Fibroblast of skin of right biceps (primary cell): ENCODE measurements at regions not wholly inside any gene's neighbourhood (a gene's known extent, or its start where the extent isn't known, plus 50 kb on each side); places are given as distances from the start of the nearest gene placed in this dataset.
"Not testable (repeated sequence)": the region's sequence is repeated elsewhere in the genome, so short reads cannot be mapped to it uniquely, and the experiment has no call there.

Source experiments
- DNase-seq: peaks from one replicate; pipeline ENCODE4 v3.0.0-alpha.2; 2013

DNA sequence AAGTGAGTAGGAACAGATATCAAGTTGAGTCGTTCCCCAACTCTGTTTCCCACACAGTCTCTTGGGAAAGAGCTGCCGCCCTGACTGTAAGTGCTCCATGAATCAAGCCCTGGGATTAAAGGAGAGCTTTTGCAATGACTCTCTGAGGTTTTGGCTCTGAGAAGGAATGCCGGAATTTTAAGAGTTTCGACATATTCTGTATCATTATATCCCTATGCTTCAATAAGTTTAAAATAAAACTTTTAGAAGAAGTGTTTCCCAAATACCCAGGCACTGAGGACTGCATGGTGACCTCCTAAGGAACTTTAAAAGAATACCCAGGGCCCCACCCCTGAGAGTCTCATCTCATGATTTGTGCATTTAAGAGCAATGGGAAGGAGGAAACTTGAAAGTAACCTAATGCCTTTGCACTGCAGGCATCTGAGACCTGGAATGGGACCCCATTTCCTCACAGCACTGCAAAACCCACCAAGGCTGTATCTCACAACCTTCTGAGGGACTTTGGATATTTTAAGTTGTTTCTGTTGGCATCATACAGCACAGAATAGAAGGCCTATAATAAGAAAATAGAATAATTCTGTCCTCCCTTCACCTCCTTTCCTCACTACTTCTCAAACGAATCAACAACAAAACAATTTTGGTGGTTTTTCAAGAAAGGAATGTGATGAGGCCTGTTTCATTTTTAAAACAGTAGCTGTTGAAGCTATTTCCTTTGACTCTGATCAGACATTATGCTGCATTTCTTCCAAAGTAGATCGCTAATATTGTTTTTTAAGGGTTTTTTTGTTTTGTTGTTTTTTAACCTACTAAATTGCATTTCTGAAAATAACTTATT is 121.2 kb downstream of the GASK1B start:
- peak; percentile 96 for DNase-seq

DNA sequence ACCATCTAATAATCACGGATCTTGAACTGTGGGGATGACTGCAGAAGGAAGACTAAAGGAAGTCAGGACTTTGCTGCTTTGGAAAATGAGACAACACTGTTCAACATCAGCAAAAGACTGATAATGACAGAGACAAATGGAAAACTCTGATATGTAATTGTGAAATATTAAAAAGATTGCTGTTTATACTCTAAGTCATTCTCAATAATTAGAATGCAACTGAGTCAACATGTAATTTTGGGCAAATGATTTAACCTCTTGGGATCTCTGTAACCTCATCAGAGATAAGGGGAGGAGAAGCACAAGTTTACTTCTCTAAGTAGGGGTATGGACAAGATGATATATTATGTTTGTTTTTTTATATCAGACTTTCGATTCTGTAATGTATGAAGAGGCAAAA is 121.9 kb downstream of the GASK1B start:
- no peak for DNase-seq

DNA sequence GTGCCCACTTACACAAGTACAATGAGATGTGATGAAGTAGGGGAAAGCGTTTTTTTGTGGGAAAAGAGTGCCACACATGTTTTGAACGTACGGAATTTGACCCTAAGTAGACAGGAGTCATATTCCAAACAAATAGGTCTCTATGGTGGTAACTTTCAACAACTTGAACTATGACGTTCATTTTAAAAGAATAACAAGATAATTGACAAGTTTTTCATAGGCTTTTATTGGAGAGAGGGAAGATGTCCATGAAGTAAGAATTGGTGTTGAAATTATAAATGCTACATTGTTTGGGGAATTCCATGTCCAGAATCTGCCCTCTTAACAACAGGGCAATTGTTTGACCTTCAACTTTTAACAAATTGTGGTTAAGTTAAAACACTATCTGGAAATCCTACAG is 126.5 kb downstream of the GASK1B start:
- DNase-seq, result no peak

DNA sequence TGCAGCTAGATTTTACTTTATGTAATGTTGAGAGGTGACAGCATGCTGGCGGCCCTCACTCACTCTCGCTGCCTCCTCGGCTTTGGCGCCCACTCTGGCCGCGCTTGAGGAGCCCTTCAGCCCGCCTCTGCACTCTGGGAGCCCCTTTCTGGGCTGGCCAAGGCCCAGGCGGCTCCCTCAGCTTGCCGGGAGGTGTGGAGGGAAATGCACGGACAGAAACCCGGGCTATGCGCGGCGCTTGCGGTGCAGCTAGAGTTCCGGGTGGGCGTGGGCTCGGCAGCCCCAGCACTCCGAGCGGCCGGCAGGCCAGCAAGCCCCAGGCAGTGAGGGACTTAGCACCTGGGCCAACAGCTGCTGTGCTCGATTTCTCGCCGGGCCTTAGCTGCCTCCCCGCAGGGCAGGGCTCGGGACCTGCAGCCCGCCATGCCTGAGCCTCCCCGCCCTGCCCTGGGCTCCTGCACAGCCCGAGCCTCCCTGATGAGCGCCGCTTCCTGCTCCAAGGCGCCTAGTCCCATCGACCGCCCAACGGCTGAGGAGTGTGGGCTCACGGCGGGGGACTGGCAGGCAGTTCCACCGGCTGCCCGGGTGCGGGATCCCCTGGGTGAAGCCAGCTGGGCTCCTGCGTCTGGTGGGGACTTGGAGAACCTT is 128.7 kb downstream of the GASK1B start:
- no peak for DNase-seq

DNA sequence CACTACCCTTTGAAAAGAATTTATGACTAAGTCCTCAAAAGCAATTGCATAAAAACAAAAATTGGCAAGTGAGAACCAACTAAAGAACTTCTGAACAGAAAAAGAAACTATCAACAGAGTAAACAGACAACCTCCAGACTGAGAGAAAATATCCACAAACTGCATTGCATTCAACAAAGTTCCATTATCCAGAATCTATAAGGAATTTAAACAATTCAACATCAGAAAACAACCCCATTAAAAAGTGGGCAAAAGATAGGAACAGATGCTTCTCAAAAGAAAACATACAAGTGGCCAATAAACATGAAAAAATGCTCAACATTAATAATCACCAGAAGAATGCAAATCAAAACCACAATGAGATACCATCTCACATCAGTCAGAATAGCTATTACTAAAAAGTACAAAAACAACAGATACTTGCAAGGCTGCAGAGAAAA is 130.2 kb downstream of the GASK1B start:
- DNase-seq, result peak; percentile 68

DNA sequence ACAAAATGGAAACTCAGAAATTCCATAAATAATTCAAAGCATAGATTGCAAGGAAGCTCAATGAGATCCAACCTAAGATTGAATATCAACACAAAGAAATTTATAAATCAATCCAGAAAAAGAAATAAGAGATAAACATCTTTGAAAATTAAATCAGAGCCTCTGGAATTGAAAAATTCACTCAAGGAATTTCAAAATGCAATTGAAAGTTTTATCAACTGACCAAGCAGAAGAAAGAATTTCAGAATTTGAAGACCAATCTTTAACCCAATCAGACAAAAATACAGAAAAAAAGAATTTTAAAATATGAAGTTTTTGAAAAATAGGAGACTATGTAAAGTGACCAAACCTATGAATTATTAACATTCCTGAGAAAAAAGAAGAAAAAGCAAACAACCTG is 134.1 kb downstream of the GASK1B start:
- DNase-seq, result no peak

DNA sequence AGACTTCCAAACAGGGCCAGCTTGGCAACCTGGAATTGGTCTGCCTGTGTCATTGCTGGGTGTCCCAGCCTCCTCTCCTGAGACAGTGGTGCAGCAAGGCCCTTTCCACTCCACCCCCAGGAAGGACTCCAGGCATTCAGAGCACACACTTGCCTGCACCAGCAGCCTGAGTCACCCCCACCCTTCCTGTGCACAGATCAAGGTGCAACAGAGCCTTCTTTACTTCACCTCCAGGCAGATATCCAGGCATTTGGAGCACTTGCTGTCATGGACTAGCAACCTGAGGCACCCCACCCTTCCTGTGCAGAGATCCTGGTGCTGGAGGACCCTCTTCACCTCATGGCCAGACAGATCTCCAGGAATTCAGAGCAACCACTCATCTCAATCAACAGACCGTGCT is 135.8 kb downstream of the GASK1B start:
- DNase-seq, result no peak

DNA sequence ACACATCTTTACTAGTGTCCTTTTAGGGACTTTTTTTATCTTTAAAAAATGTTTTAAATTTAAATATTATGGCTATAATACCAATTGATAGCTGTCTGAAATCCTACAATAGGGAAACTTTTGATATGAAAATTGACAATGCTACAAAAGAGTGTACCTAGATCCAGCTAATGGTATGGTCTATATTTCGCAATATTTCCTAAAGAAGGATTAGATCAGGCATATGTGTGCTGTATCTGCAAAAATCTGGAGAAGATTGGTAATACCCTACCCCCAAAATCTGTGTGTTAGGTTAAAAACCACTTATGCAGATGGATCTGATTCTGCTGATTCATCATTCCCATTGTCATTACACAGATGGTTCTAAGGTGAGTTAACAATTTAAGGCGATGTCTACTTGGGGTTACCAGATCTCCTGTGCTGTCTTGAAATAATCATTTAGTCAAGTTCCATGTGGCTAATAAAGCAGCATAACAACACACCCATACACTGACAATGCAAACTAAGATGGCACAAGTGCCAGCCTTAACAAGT is 137.1 kb downstream of the GASK1B start:
- DNase-seq, result no peak

DNA sequence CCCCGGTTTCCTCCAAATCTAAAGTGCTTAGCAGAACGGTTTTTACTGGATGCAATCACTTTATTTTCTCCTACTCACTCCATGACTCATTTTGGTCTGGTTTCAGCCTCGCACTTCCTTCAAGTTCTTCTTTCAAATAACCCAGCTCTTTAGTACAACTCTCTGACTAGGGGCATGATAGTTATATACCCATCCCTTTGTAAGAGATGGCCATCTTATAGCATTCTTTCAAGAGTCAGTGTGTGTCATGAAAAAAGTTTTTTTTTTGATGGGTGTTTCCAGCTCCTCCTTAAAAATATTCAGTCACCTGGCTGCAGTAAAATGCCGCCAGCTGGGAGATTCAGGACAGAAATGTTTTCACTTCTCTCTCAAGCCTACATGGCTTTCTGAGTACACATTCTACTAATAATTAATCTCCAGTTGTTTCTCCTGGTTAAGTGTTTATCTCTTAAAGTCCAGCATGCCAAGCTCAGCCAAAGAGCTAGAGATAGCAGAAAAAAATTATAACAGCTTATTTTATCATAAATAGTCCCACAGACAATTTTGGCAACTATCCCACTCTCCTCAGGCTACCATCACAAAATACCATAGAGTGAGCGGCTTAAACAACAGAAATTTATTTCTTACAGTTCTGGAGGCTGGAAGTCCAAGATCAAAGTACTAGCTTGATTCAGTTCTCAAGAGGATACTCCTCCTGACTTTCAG is 139.3 kb downstream of the GASK1B start:
- peak; percentile 27 for DNase-seq

DNA sequence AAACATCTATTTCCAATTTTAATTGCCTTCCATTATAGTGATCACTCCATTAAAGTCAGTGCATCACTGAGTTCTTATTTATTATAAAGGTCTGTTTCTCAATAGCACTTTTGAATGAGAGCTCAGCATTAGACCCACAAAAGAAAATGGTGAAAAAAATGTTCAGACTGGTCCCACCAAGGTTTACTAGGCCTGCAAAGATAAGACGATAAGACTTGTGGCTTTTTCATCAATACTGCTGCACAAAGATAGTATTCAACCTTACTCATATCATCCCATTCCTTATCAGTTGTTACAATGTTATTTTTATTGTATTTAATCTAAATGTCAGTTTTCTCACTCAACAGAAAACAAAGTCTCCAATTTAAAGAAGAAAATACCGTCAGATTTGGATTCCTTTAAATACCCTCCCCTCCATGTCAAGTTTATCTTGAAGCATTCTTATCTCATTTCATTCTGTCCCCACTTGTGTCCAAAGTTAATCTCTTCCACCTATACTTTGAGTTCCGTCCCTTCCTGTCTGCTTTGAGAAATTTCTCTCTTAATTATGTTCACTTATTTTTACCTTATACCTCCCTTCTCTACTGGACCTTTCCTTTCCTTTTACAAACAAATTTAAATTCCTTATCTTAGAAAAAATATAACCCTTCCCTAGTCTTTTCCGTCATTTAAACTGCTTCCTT is 140.0 kb downstream of the GASK1B start:
- no peak for DNase-seq

DNA sequence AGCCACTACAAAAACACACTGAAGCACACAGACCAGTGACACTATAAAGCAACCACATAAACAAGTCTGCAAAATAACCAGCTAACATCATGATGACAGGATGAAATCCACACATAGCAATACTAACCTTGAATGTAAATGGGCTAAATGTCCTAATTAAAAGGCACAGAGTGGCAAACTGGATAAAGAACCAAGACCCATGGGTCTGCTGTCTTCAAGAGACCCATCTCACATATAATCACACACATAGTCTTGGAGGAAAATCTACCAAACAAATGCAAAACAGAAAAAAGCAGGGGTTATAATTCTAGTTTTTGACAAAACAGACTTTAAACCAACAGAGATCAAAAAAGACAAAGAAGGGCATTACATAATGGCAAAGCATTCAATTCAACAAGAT is 144.4 kb downstream of the GASK1B start:
- not testable (repeated sequence) for DNase-seq

DNA sequence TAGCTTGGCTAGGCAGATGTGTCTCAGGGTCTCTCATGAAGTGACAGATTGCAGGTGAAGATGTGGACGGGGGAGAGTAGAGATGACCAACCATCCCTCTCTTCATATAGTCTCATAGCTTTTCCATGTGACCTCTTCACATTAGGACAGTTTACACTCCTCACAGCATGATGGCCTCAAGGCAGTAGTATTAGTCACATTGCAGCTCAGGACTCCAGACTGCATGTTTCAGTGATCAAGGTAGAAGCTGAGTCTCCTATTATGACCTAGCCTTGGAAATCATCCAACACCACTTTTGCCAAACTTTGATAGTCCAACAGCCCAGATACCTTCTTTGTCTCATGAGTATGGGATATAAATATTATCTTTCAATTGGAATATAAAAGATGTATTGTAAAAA is 147.7 kb downstream of the GASK1B start:
- peak; percentile 21 for DNase-seq

DNA sequence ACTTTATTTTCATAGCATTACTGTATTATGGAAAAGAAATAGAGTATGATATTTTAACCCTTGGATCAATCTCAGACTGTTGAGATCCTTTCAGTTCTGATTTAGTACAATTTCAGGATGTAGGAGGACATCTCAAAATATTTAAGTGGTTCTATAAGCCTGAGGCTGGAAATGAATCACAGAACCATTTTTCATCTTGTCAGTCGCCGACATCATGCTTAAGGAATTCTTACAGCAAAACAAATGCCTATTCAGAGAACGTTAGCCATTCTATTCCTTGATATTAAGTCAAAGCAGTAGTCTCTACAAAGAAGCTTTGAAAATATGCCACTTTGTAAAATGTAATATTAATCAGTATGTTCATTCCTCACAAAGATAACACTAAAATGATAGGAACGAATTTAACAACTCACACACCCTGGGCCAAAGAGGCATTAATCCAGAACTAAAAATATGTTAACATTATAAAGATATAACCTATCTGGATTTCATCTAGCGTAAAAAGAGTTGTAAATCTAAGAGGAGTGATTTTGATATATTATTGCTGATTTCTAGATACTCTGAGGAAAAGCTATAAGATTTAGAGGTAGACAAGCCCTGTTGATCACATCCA is 152.0 kb downstream of the GASK1B start:
- DNase-seq, result peak; percentile 94

DNA sequence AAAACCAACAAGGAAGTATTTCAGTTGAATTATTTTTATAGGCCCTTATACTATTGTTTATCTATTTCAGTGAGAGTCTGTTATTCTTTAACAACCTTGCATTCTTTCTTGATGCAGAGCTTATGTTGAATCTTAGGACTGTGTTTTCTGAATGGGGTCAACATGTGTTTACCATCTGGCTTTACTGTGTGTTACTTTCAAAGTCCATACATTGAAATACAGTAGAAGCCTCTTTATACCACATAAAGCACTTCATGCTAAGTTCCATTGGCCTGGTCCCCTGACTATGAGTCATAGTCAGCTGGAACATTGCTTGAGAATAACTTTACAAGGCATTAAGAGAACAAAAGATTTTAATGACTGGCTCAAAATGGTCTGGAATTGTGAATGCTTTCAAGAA is 152.6 kb downstream of the GASK1B start:
- DNase-seq, result peak; percentile 93

DNA sequence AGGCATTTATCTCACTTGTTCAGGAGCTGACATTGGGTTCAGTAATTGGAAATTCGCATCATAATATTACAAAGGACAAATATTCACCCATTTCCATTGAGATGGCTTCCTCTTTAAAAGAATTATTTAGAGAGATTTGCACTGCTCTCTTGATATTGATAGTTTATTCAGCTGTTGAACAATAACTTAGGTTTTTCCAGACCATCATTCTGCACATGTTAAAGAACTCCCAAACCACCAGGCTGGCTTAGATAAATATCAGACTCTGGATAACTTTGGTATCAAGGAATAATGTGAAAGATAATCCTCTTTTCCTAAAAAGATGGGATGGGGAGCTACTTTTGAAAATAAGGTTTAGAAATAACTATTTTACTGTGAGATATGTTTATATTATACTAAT is 154.0 kb downstream of the GASK1B start:
- no peak for DNase-seq

DNA sequence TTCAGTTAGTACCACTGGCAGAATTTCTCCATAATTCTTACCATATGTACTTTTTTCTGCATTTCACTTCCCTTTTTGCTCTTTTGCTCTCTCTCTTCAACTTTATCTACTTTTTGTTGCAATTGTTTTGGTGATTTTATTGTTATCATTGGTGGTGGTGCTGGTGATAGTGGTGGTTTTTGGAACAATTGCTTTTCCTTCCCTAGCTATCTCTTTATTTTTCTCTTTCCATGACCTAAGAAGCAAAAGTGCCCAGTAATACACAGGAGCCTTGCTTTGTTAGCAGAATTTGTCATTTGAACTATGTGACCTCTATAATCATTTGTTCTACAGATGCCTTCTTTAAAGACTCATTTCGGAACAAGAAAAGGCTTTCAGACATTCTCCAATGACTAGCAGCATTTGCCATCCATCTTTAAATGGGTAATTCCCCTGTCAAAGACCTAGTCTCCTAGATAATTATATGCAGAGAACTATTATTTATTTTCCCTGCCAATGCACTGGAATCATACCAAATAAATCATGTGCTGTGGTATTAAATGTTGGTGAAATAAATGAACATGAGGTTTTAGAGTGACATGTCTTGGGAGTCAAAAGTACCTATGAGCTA is 154.5 kb downstream of the GASK1B start:
- DNase-seq, result peak; percentile 49

DNA sequence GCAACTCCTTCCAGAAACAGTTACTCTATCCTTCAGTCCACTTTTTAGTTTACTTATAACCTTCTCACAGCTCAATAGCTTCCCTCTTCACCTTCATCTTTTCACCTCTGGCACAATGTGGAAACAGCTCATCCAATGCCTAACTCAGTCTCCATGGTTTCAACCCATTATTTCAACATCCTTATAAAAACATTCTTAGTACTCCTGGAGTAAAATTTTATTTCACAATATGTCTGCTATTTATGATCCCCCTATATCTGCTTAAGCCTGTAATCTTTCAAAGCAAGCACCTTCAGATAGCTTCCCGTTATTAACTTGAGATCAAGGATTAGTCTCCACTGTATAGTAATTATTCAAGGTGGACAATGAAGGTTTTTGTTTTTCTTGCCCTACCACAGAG is 156.3 kb downstream of the GASK1B start:
- peak; percentile 47 for DNase-seq

DNA sequence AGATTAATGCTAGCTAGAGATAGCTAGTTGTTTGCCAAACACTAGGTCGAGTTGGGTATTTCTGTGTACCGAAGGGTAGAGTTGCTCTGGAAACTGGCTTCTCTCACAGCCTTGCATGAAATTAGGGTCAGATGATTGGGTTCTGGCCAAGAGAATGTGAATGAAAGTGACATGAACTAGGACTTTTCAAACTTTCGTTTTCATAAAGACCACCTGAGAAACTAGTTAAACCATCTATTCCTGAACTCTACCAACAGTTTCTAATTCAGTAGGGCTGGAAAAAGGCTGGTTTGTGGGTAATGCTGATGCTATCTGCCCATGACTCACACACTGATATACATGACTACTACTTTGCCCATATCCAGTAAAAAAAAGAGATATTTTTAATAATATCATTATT is 157.6 kb downstream of the GASK1B start:
- peak; percentile 55 for DNase-seq

DNA sequence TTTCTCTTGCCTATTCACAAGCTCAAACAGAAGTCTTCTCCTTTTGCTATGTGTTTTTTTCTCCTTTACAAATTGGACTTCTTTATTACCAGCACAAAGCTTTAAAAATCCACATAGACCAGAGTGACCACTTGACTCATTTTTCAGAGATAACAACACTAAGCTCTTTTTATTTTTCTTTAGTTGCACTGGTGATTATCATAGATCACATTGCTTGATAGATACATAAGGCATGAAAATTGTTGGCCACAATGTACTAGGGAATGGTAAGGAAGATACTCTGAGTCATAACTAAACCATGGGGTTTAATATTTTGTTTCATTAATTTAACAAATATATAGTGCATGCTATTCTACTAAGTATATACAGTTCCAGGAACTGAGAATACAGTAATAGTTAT is 159.0 kb downstream of the GASK1B start:
- peak; percentile 74 for DNase-seq

DNA sequence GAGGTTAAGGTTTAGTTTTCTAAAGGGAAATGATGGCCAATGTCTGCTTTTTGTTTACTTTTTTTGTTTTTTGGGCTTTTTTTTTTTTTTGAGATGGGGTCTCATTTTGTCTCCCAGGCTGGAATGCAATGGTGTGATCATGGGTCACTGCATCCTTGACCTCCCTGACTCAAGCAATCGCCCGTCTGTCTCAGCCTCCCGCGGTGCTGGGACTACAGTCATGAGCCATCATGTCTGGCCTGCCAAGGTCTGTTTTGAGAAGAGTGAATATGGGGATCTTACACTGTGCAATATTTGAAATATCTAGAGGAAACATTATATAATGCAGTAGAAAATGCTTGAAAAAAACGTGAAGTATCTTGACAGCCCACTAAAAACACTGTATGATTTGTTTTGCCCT is 162.5 kb downstream of the GASK1B start:
- no peak for DNase-seq

DNA sequence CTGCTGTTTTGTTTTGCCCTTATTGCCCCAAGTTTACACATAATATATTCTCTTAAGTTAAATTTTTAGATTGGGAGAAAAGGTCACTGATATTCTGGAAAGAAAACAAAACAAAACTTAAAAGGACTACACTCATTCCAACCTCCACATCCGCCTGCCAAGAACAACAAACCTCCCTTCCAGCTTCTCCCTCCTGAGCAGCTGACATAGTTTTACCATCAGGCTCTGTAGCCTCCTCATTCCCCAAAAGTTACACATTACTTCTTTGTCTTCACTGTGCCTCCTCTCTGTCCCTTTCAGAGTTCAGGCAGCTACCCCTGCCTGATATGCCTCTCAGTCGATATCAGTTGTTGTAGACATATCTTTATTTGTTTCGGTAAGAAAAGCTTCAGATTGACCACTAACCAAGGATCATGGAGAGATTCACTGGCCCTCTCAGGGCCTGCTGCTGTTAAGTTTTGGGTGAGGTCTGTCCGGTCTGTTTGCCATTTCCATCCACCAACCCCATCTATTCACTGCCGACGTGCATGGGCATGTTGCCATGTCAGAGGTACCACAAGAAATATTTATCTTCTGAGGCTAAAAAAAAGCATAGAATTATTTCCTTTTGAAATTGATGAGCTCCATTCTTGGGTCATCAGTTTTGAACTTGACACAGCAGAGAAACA is 164.1 kb downstream of the GASK1B start:
- peak; percentile 52 for DNase-seq

DNA sequence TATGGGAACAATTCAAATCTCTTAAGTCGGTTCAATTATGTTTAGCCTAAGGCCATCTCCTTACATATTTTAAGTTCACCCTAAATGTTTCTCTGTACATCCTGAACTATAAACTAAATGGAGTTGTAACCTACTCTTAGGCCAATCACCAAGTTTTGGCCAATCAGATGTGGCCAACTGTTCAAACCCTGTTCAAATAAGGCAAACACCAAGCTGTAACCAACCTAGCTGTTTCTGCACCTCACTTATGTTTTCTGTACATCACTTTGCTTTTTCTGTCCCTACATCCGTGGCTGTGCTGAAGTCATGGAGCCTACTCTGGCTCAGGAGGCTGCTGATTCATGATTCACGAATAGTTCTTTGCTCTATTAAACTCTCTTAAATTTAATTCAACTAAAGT is 165.3 kb downstream of the GASK1B start:
- no peak for DNase-seq
